ENCODE measurements at regions not wholly inside any gene's neighbourhood (a gene's known extent, or its start where the extent isn't known, plus 50 kb on each side); places are given as distances from the start of the nearest gene placed in this dataset.

GRCh38 chr9:108759399-108759798 is 96.4 kb downstream of the ACTL7B start:
- ATAC-seq = no peak
- Histone ChIP-seq H3K9me3 (no peaks in the 10 kb centered on the region), H3K4me1 (peaks cover 0 to 6% (median 3%) of the 10 kb centered on the region in 9 donors), H3K4me3 (no peak overlapping the region), H3K36me3 (no peaks in the 10 kb centered on the region), H3K27ac (no peak overlapping the region), H3K27me3 (peaks cover 0 to 6% (median 0%) of the 10 kb centered on the region in 7 donors)
- TF ChIP-seq, protein P1, sequence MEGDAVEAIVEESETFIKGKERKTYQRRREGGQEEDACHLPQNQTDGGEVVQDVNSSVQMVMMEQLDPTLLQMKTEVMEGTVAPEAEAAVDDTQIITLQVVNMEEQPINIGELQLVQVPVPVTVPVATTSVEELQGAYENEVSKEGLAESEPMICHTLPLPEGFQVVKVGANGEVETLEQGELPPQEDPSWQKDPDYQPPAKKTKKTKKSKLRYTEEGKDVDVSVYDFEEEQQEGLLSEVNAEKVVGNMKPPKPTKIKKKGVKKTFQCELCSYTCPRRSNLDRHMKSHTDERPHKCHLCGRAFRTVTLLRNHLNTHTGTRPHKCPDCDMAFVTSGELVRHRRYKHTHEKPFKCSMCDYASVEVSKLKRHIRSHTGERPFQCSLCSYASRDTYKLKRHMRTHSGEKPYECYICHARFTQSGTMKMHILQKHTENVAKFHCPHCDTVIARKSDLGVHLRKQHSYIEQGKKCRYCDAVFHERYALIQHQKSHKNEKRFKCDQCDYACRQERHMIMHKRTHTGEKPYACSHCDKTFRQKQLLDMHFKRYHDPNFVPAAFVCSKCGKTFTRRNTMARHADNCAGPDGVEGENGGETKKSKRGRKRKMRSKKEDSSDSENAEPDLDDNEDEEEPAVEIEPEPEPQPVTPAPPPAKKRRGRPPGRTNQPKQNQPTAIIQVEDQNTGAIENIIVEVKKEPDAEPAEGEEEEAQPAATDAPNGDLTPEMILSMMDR (IDR thresholded peaks at IDR 0.05) = no peak
- DNase-seq = no peak
- intact Hi-C loops (cut with DNase I) = loop anchor here in 1 of 10 donors (10.0 kb wide), 2 partner anchors 195 to 1295 kb away; no protein-coding TSS in a partner anchor
- 75 to 86% methylated on average over 3 of the region's 3 CpGs for WGBS, 2 donors

- 64 to 77% methylated on average over 3 of the region's 3 CpGs for WGBS, 2 donors
- peaks cover 0 to 6% (median 3%) of the 10 kb centered on the region in 9 donors for H3K4me1 ChIP-seq
- no peak for ATAC-seq
- peaks cover 0 to 6% (median 0%) of the 10 kb centered on the region in 7 donors for H3K27me3 ChIP-seq
- peaks cover 0 to 3% (median 0%) of the 10 kb centered on the region in 11 donors for H3K9me3 ChIP-seq
- no peaks in the 10 kb centered on the region for H3K36me3 ChIP-seq
- no peak overlapping the region for H3K4me3 ChIP-seq
- H3K27ac ChIP-seq = no peak overlapping the region
- DNase-seq = no peak
- TF ChIP-seq, protein P1 (IDR thresholded peaks at IDR 0.05) = no peak
- intact Hi-C loops (cut with DNase I) = loop anchor here in 1 of 10 donors (10.0 kb wide), 2 partner anchors 192 to 1292 kb away; no protein-coding TSS in a partner anchor
Measured at GRCh38 chr9:108756746-108757490, 98.9 kb downstream of the ACTL7B start.

- Histone ChIP-seq H3K27me3 (peaks cover 0 to 6% (median 0%) of the 10 kb centered on the region in 7 donors), H3K27ac (no peak overlapping the region), H3K9me3 (peaks cover 0 to 3% (median 0%) of the 10 kb centered on the region in 11 donors), H3K4me1 (no peaks in the 10 kb centered on the region), H3K36me3 (no peaks in the 10 kb centered on the region), H3K4me3 (no peak overlapping the region)
- DNase-seq (no peak), ATAC-seq (no peak)
- WGBS, 2 donors = 68 to 82% methylated on average over 3 of the region's 3 CpGs
- TF ChIP-seq, protein P1 (IDR thresholded peaks at IDR 0.05) = no peak
- intact Hi-C loops (cut with DNase I) = loop anchor here in 1 of 10 donors (10.0 kb wide), 2 partner anchors 191 to 1291 kb away; no protein-coding TSS in a partner anchor
Measured at GRCh38 chr9:108755979-108756378, 99.8 kb downstream of the ACTL7B start.

- Histone ChIP-seq H3K27ac (no peak overlapping the region), H3K36me3 (no peaks in the 10 kb centered on the region), H3K9me3 (peaks cover 0 to 3% (median 0%) of the 10 kb centered on the region in 11 donors), H3K4me1 (no peaks in the 10 kb centered on the region), H3K27me3 (peaks cover 0 to 6% (median 0%) of the 10 kb centered on the region in 7 donors), H3K4me3 (no peak overlapping the region)
- TF ChIP-seq, protein P1 (IDR thresholded peaks at IDR 0.05) = no peak
- DNase-seq (no peak), ATAC-seq (no peak)
- intact Hi-C loops (cut with DNase I) = loop anchor here in 1 of 10 donors (10.0 kb wide), 2 partner anchors 187 to 1287 kb away; no protein-coding TSS in a partner anchor
Measured at GRCh38 chr9:108751369-108751768, 104.4 kb downstream of the ACTL7B start.

Measured in heart right ventricle (tissue), 16 donors.